ENCODE measurements at regions not wholly inside any gene's neighbourhood (a gene's known extent, or its start where the extent isn't known, plus 50 kb on each side); places are given as distances from the start of the nearest gene placed in this dataset.
A peak's percentile ranks its signal among the peaks of the same experiment; 100 is the strongest.
"Not testable (repeated sequence)": the region's sequence is repeated elsewhere in the genome, so short reads cannot be mapped to it uniquely, and the experiment has no call there.

GRCh38 chr4:174037049-174037448 is 246.4 kb downstream of the FBXO8 start:
- DNase-seq (ENCODE audit: low spot score): no peak
- intact Hi-C loops (cut with DNase I): no loop called here

- intact Hi-C loops (cut with DNase I): no loop called here
- no peak for DNase-seq (ENCODE audit: low spot score)
These were observed 246.9 kb downstream of the FBXO8 start for GRCh38 chr4:174036576-174036975.

GRCh38 chr4:174036111-174036510 is 247.4 kb downstream of the FBXO8 start:
- intact Hi-C loops (cut with DNase I): no loop called here
- no peak for DNase-seq (ENCODE audit: low spot score)

DNA sequence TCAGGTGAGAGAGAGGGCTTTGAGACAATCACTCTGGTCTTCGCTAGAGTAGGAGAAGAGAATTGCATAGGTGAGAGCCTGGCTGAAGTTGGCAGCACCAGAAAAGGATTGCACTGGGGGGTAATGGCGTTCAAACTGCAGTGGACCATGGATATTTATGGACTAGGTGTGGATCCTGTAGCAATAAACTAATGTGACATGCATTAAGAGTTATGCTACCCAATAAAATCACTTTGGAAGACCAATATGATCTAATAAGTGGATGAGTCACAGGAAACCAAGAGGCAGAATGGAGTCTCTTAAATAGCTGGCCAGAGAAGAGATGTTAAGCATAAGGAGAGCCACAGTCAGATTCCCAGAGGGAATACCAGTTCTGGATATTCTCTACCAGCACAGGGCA is 259.8 kb downstream of the FBXO8 start:
- DNase-seq (ENCODE audit: low spot score): no peak
- intact Hi-C loops (cut with DNase I): no loop called here

GRCh38 chr4:174018236-174018635 is 265.2 kb downstream of the FBXO8 start:
- no peak for DNase-seq (ENCODE audit: low spot score)
- intact Hi-C loops (cut with DNase I): no loop called here

- intact Hi-C loops (cut with DNase I): no loop called here
- no peak for DNase-seq (ENCODE audit: low spot score)
These were observed 267.2 kb downstream of the FBXO8 start for GRCh38 chr4:174016251-174016650.

DNA sequence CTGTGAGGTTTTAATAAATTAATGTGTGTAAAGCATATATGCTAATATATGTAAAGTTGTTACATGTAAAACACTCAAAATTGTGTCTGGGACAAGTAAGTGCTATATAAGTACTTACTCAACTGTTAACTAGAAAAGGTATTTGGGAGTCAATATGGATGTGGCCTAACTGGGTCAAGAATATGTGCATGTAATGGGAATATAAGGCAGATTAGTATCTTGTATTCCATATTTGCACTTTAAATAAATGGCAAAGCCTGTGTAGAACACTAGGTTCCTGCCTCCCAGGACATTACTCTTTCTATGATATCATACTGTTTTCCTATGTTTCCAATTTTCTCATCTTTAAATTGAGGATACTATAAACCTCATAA is 270.6 kb downstream of the FBXO8 start:
- intact Hi-C loops (cut with DNase I): no loop called here
- no peak for DNase-seq (ENCODE audit: low spot score)

- intact Hi-C loops (cut with DNase I): no loop called here
- no peak for DNase-seq (ENCODE audit: low spot score)
These were observed 271.2 kb downstream of the FBXO8 start for GRCh38 chr4:174012135-174012885.

DNA sequence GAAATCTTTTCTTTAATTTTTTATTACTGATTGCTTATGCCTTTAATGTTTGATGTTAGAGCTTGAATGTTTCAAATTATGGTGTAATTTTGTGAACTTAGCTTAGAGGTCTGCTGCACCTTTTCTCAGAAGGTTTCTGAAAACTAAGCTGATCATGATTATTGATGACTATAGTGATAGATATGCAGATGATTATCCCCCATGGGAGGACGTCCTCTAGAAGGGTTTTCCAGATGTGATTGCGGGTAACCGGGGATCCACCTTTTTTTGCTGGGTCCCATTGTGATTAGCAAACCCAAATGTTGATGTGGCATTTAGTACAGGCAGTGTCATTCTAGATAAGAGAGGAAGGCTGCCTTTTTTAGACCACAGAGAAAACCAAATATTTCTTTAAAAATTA is 272.9 kb downstream of the FBXO8 start:
- intact Hi-C loops (cut with DNase I): no loop called here
- no peak for DNase-seq (ENCODE audit: low spot score)

- DNase-seq (ENCODE audit: low spot score): no peak
- intact Hi-C loops (cut with DNase I): no loop called here
These were observed 273.6 kb downstream of the FBXO8 start for GRCh38 chr4:174009686-174010451.

- intact Hi-C loops (cut with DNase I): no loop called here
- DNase-seq (ENCODE audit: low spot score): no peak
These were observed 278.0 kb downstream of the FBXO8 start for GRCh38 chr4:174005422-174005821.

DNA sequence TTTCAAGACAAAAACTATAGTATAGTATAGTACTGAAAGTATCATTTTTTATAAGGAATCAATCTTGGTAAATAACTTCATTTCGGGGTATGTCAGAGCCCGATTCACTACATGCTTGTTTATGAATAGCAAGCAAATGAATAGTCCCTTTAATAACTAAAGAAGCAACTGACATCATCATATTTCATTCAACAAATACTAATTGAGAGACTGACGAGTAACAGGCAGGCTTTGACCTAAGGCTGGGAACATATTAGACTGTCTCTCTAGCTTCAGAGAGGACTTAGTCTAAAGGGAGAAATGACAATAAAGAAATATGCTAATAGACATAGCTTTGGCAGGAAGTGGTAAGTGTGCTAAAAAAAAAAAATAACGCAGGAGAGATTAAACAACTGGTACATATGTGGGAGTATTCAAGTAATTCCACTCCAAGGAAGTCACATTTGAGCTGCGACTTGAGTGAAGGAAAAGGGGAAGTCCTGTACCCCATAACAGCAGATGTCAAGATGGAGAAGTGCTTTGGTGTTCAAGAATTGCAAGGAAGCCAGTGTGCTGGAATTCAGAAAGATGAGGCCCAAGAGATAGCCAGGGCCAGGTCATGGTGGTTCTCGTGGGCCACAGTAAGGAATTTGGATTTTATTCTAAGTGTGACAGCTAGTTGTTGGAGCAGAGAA is 284.9 kb downstream of the FBXO8 start:
- intact Hi-C loops (cut with DNase I): no loop called here
- DNase-seq (ENCODE audit: low spot score): no peak

- DNase-seq (ENCODE audit: low spot score); intact Hi-C loops (cut with DNase I): not testable (repeated sequence)
These were observed 287.7 kb downstream of the FBXO8 start for GRCh38 chr4:173995779-173996178.

GRCh38 chr4:173991814-173992213 is 291.7 kb downstream of the FBXO8 start:
- intact Hi-C loops (cut with DNase I): loop anchor here (2.0 to 5.0 kb wide), 5 partner anchors 129 to 485 kb away; no protein-coding TSS in a partner anchor
- DNase-seq (ENCODE audit: low spot score): no peak

- no peak for DNase-seq (ENCODE audit: low spot score)
- intact Hi-C loops (cut with DNase I): loop anchor here (2.0 to 5.0 kb wide), 5 partner anchors 129 to 485 kb away; no protein-coding TSS in a partner anchor
These were observed 292.2 kb downstream of the FBXO8 start for GRCh38 chr4:173991316-173991715.

DNA sequence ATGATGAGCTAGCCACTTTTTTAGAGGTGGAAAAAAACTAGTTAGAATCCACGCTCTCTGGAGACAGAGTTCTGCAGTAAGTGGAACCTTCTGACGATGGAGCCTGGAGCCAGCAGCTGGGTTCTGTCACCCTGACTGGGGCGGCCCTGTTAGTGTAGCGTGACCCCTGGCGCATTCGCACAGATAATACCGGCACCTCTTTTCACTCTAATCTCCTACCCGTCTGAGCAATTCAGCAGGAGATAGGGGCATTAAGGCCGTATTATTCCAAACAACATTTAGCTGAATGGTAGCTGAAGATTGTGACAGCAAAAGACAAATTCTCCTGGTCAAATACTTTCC is 292.6 kb downstream of the FBXO8 start:
- peak; percentile 84 for DNase-seq (ENCODE audit: low spot score)
- intact Hi-C loops (cut with DNase I): loop anchor here (2.0 to 5.0 kb wide), 5 partner anchors 130 to 484 kb away; no protein-coding TSS in a partner anchor

- no peak for DNase-seq (ENCODE audit: low spot score)
- intact Hi-C loops (cut with DNase I): loop anchor here (2.0 to 5.0 kb wide), 5 partner anchors 131 to 483 kb away; no protein-coding TSS in a partner anchor
These were observed 293.2 kb downstream of the FBXO8 start for GRCh38 chr4:173990126-173990868.

DNA sequence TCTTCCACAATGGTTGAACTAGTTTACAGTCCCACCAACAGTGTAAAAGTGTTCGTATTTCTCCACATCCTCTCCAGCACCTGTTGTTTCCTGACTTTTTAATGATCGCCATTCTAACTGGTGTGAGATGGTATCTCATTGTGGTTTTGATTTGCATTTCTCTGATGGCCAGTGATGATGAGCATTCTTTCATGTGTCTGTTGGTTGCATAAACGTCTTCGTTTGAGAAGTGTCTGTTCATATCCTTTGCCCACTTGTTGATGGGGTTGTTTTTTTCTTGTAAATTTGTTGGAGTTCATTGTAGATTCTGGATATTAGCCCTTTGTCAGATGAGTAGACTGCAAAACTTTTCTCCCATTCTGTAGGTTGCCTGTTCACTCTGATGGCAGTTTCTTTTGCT is 319.9 kb downstream of the FBXO8 start:
- DNase-seq (ENCODE audit: low spot score); intact Hi-C loops (cut with DNase I): not testable (repeated sequence)

DNA sequence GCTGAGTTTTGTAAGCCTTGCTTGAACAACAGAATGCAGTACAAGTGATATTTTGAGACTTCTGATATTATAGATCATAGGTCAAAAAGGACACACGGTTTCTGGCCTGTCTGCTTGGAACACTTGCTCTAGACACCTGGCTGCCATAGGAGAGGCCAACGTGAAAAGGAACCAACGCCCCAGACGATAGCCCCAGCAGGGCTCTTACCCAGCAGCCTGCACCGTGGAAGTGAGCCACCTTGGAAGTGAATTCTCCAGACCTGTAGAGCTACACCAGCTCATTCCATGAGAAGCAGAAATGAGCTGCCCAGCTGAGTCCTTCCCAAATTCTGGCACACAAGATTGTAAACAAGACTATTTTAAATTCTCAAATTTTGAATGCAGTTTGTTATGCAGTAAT is 323.1 kb downstream of the FBXO8 start:
- intact Hi-C loops (cut with DNase I): no loop called here
- DNase-seq (ENCODE audit: low spot score): no peak

DNA sequence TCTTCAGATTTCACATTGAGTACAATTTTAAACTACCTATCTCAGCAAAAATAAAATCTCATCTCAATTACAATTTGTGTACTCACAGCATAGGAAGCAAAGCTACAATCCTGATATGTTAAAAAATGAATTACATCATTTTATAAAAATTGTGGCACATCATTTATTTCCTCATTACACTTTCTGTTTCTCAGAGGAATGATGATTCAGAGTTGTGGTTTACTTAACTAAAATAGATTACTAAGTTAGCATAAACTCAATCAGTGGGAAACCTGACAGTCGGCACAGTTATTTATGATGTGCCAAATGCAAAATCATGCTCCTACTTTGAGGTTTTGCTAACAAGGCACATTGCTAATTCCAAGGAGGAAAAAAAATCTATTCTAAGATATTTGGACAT is 325.0 kb downstream of the FBXO8 start:
- intact Hi-C loops (cut with DNase I): no loop called here
- no peak for DNase-seq (ENCODE audit: low spot score)

Data from cardiac septum (tissue), 1 donor.